Gastroesophageal sphincter (tissue), 4 donors: ENCODE measurements at regions not wholly inside any gene's neighbourhood (a gene's known extent, or its start where the extent isn't known, plus 50 kb on each side); places are given as distances from the start of the nearest gene placed in this dataset.

Source experiments
- ATAC-seq: fragments of 150-250 bp; one replicate; pipeline ENCODE4 v1.9.1; 2016; ENCODE audit warnings: mild to moderate bottlenecking, moderate library complexity
- H3K27ac ChIP-seq, 4 donors: fragments of 200-600 bp; sonication (generic) in 3 of 4; 1 replicate in 3 of 4; 2 replicates in 1 of 4; pipeline ENCODE4 v1.5.1; 2016 to 2019
- H3K27me3 ChIP-seq: fragments of 200-600 bp; sonication (generic); one replicate; pipeline ENCODE4 v1.5.1; 2019
- H3K36me3 ChIP-seq, 2 donors: fragments of 200-600 bp; sonication (generic); one replicate each; pipeline ENCODE4 v1.5.1; 2019; ENCODE audit warnings: control low read depth in 1 of 2
- H3K4me1 ChIP-seq, 3 donors: fragments of 200-600 bp; sonication (generic); 1 replicate in 2 of 3; 2 replicates in 1 of 3; pipeline ENCODE4 v1.5.1; 2016 to 2019; ENCODE audit warnings: control low read depth in 2 of 3
- H3K4me3 ChIP-seq, 2 donors: fragments of 200-600 bp; sonication (generic); one replicate each; pipeline ENCODE4 v1.5.1; 2019; ENCODE audit warnings: mild to moderate bottlenecking in 1 of 2, moderate library complexity in 1 of 2
- H3K9me3 ChIP-seq, 3 donors: fragments of 200-600 bp; sonication (generic); one replicate each; pipeline ENCODE4 v1.5.1; 2017 to 2019; ENCODE audit warnings: control low read depth in 2 of 3
- EP300 ChIP-seq: sonication (generic); formaldehyde crosslinking; IDR thresholded peaks from one replicate; pipeline ENCODE4 v1.6.1; 2017; ENCODE audit warnings: antibody characterized with exemption, mild to moderate bottlenecking
- POLR2A ChIP-seq, 2 donors: fragments of 450-650 bp; IDR thresholded peaks; one replicate each; pipeline ENCODE4 v1.6.1; 2017; ENCODE audit warnings: antibody characterized with exemption in 2 of 2, mild to moderate bottlenecking in 2 of 2, moderate library complexity in 1 of 2
- POLR2AphosphoS5 ChIP-seq: sonication (generic); formaldehyde crosslinking; IDR thresholded peaks from one replicate; pipeline ENCODE4 v1.6.1; 2017; ENCODE audit warnings: antibody characterized with exemption
- WGBS, 2 donors: methylation state at CpG; one replicate each; pipeline ENCODE4 v1.1.5; 2018; ENCODE audit warnings: low coverage in 1 of 2; 5-methylcytosine and 5-hydroxymethylcytosine counted together
- TF ChIP-seq, protein P1 (sequence below), 4 experiments: fragments of 200-600 bp in 2 of 4; fragments of 450-650 bp in 2 of 4; sonication (generic) in 1 of 4; IDR thresholded peaks; one replicate each; pipeline ENCODE4 v1.5.1; 2017 to 2019; ENCODE audit warnings: antibody characterized with exemption in 4 of 4, mild to moderate bottlenecking in 2 of 4, moderate library complexity in 2 of 4

GRCh38 chr12:124481257-124481750, 86.1 kb downstream of the NCOR2 start:
- peak overlapping the region in 3 of 4 donors; percentile 47 to 73 (median 67) for H3K27ac ChIP-seq

GRCh38 chr12:124480469-124481256, 86.7 kb downstream of the NCOR2 start:
- Histone ChIP-seq H3K27ac (peak overlapping the region in 3 of 4 donors; percentile 65 to 73 (median 67)), H3K36me3 (peaks cover 0 to 69% of the 10 kb centered on the region in 2 donors), H3K4me3 (no peak overlapping the region), H3K27me3 (no peaks in the 10 kb centered on the region), H3K4me1 (peaks cover 0 to 69% (median 20%) of the 10 kb centered on the region in 3 donors), H3K9me3 (no peaks in the 10 kb centered on the region)
- peak; percentile 21 for ATAC-seq
- WGBS, 2 donors = 27 to 48% methylated on average over 5 of the region's 15 CpGs
- TF ChIP-seq, protein P1, sequence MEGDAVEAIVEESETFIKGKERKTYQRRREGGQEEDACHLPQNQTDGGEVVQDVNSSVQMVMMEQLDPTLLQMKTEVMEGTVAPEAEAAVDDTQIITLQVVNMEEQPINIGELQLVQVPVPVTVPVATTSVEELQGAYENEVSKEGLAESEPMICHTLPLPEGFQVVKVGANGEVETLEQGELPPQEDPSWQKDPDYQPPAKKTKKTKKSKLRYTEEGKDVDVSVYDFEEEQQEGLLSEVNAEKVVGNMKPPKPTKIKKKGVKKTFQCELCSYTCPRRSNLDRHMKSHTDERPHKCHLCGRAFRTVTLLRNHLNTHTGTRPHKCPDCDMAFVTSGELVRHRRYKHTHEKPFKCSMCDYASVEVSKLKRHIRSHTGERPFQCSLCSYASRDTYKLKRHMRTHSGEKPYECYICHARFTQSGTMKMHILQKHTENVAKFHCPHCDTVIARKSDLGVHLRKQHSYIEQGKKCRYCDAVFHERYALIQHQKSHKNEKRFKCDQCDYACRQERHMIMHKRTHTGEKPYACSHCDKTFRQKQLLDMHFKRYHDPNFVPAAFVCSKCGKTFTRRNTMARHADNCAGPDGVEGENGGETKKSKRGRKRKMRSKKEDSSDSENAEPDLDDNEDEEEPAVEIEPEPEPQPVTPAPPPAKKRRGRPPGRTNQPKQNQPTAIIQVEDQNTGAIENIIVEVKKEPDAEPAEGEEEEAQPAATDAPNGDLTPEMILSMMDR (IDR thresholded peaks at IDR 0.05) = no peak
- TF ChIP-seq POLR2A (IDR thresholded peaks at IDR 0.05) = no peak
- TF ChIP-seq POLR2AphosphoS5 = peak; percentile 30

More at GRCh38 chr12:124481257-124481750, 86.1 kb downstream of the NCOR2 start:
- Histone ChIP-seq H3K36me3 (peaks cover 0 to 69% of the 10 kb centered on the region in 2 donors), H3K4me3 (no peak overlapping the region), H3K9me3 (no peaks in the 10 kb centered on the region), H3K27me3 (no peaks in the 10 kb centered on the region), H3K4me1 (peaks cover 0 to 67% (median 20%) of the 10 kb centered on the region in 3 donors)
- ATAC-seq = no peak
- TF ChIP-seq POLR2A (IDR thresholded peaks at IDR 0.05) = no peak
- no peak for TF ChIP-seq POLR2AphosphoS5
- TF ChIP-seq EP300 = no peak
- TF ChIP-seq, protein P1 (IDR thresholded peaks at IDR 0.05) = no peak
- WGBS, 2 donors = 15 to 56% methylated on average over 2 to 5 of the region's 17 CpGs

DNA sequence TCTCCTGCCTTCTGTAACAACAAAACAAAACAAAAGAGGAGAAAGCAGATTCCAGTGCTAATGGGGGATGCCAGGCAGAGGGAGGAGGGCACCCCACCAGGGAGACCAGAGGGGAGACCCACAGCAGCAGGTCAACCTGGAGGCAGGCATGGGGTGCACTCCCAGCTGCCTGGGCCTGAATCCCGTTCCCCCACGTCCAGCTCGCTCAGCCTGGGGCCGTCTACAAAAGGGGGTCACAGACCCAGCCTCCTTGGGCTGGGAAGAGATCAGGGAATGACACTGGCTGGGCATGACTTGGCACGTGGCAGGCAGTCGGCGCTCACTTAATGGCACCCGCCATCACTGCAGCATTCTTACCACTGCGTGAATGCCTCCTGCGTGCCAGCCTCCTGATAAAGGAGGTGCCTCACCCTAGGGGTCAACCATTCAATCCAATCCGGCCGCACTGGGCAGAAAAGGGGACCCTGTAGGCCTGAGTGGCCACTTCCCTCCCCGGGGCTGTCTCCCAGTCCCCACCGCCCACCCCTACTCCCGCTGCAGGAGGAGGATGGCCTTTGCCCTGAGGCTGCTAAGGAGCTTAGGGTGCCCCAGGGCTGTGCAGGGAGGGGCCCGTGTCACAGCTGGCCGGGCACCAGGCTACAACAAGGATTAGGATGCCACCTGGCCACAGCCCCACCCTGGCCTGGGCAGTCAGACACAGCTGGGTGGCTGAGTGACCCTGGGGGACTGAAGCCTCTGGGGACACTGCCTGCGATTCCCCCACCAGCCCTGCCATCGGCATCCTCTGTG, 87.5 kb downstream of the NCOR2 start:
- H3K27ac ChIP-seq = peak overlapping the region in 3 of 4 donors; percentile 65 to 73 (median 67)
- ATAC-seq = peak; percentile 3
- no peak overlapping the region for H3K4me3 ChIP-seq
- H3K9me3 ChIP-seq = no peaks in the 10 kb centered on the region
- H3K36me3 ChIP-seq = peaks cover 0 to 69% of the 10 kb centered on the region in 2 donors
- 40 to 63% methylated on average over 1 to 2 of the region's 19 CpGs for WGBS, 2 donors
- H3K27me3 ChIP-seq = no peaks in the 10 kb centered on the region
- TF ChIP-seq POLR2A (IDR thresholded peaks at IDR 0.05) (no peak), POLR2AphosphoS5 (no peak), EP300 (no peak)
- TF ChIP-seq, protein P1 (IDR thresholded peaks at IDR 0.05) = no peak
- H3K4me1 ChIP-seq = peaks cover 0 to 77% (median 25%) of the 10 kb centered on the region in 3 donors

DNA sequence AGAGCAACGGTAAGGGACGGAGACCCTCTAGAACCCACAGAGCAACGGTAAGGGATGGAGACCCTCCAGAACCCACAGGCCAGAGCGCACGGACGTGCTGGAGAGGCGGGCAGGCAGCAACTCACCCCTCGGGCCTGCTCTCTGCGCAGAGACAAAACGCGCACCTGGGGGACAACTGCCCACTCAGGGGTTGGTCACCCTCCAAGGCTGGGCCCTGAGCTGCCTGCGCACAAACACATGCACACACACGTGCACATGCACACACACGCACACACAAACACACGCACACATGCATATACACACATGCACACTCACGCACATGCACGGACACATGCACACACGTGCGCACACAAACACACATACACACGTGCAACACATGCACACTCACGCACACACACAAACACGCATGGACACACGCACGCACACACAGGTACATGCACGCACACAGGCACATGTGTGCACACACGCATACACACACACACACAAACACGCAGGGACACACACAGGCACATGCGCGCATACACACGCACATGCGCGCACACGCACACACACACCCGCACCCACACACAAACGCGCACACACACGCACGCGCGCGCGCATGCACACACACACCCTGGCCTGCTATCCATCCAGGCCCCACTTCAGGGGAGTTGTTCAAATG, 88.3 kb downstream of the NCOR2 start:
- no peak for ATAC-seq
- H3K4me1 ChIP-seq = peaks cover 0 to 85% (median 26%) of the 10 kb centered on the region in 3 donors
- H3K27ac ChIP-seq = peak overlapping the region in 2 of 4 donors; percentile 67 to 73
- H3K4me3 ChIP-seq = no peak overlapping the region
- TF ChIP-seq POLR2A (IDR thresholded peaks at IDR 0.05) = no peak
- TF ChIP-seq POLR2AphosphoS5 = no peak
- TF ChIP-seq, protein P1 (IDR thresholded peaks at IDR 0.05) = no peak
- no peak for TF ChIP-seq EP300
- peaks cover 0 to 66% of the 10 kb centered on the region in 2 donors for H3K36me3 ChIP-seq
- WGBS, 2 donors = 82 to 92% methylated on average over 12 to 14 of the region's 42 CpGs
- H3K27me3 ChIP-seq = no peaks in the 10 kb centered on the region
- H3K9me3 ChIP-seq = no peaks in the 10 kb centered on the region
